ENCODE measurements at regions not wholly inside any gene's neighbourhood (a gene's known extent, or its start where the extent isn't known, plus 50 kb on each side); places are given as distances from the start of the nearest gene placed in this dataset.
"Not testable (repeated sequence)": the region's sequence is repeated elsewhere in the genome, so short reads cannot be mapped to it uniquely, and the experiment has no call there.

DNA sequence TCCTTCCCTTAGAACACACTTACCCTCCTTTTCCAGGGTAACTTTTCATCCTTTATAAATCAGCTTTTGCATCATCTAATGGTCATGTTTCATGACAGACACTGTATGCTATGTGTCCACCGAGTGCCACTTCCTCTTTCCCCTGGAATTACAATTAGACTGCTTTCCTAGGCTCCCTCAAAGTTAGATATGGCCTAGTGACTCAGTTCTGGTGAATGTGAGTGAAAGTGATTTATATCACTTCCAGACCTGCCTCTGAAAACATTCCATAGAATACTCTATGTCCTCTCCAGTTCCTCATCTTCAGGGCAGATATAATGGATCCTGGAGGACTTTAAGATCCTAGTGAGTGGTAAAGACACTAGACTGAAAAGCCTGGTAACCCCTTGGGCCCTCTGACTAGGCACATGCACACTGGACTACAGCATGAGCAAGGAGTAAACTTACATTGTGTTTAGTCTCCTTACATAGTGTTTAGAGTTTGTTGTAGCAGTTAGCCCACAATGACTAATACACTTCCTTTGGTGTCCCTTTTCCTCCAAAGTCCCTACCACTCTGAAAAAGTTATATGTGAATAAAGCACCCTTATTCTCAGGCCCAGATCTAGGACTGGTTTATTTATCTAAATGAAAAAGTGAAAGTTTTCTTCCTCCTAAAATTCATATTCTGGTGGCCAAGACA, 59.3 kb downstream of the GPR88 start:
- DNase-seq (ENCODE audit: insufficient read length, low spot score) = peak; percentile 35
- peak; percentile 16 for FAIRE-seq

DNA sequence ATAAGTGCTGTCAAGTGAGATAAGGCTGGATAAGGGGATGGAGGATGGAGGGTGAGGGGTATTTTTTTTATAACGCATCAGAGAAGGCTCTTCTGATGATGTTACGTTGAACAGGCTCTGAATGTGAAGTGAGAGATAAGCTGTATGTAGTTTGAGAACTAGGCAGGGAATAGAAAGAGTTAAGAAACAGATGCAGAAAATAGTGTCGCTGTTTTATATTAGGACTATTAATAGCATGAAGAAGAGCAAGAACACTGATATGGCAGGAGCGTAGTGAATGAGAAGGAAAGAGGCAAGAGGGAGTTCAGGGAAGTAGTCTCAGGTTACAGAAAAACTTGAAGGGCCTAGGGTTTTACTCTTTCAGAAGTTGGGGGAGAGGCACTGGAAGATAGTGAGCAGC, 59.8 kb downstream of the GPR88 start:
- DNase-seq (ENCODE audit: insufficient read length, low spot score) = no peak
- FAIRE-seq = no peak

DNA sequence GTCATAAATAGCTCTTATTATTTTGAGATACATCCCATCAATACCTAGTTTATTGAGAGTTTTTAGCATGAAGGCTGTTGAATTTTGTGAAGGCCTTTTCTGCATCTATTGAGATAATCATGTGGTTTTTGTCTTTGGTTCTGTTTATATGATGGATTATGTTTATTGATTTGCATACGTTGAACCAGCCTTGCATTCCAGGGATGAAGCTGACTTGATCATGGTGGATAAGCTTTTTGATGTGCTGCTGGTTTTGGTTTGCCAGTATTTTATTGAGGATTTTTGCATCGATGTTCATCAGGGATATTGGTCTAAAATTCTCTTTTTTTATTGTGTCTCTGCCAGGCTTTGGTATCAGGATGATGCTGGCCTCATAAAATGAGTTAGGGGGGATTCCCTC, 62.4 kb downstream of the GPR88 start:
- FAIRE-seq; DNase-seq (ENCODE audit: insufficient read length, low spot score): not testable (repeated sequence)

DNA sequence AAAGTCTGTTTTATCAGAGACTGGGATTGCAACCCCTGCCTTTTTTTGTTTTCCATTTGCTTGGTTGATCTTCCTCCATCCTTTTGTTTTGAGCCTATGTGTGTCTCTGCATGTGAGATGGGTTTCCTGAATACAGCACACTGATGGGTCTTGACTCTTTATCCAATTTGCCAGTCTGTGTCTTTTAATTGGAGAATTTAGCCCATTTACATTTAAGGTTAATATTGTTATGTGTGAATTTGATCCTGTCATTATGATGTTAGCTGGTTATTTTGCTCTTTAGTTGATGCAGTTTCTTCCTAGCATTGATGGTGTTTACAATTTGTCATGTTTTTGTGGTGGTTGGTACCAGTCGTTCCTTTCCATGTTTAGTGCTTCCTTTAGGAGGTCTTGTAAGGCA, 64.1 kb downstream of the GPR88 start:
- FAIRE-seq; DNase-seq (ENCODE audit: insufficient read length, low spot score): not testable (repeated sequence)

DNA sequence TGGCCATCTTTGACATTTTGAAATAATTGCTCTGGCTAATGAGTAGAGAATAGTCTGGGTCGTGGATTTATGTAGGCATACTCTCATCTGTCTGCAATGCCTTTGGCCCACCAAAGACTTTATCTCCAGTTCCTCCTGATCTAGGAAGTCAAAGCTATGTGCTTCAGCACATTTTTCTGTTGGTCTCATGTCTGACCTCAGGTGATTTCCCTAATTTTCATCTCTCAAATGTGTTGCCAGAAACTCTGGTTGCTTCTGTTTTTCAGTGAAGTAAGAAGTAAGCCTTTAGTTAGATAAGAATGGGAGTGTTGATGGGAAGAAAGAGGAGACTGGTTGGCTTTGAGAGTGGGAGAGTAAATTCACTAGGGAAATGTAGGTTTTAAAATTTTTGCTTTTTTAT, 66.4 kb downstream of the GPR88 start:
- DNase-seq (ENCODE audit: insufficient read length, low spot score) (no peak), FAIRE-seq (no peak)

DNA sequence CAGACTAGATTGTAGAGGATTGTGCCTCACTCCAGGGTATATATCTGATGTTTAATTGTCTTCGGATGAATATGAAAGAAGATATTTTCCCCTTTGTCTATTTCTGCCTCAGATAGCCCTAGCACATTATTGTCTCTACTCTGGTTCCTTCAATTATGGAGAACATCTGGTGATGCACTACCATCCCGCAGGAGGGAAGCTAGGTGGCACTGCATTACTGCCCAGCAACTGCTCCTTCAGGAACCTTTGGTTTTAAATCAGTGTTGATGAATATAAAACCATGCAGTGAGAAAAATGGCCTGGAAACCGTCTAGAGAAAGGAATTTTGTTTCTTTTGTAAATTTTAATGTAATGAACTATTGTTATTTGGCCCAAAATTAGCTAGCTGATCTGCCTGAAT, 68.5 kb downstream of the GPR88 start:
- no peak for DNase-seq (ENCODE audit: insufficient read length, low spot score)
- FAIRE-seq = no peak

DNA sequence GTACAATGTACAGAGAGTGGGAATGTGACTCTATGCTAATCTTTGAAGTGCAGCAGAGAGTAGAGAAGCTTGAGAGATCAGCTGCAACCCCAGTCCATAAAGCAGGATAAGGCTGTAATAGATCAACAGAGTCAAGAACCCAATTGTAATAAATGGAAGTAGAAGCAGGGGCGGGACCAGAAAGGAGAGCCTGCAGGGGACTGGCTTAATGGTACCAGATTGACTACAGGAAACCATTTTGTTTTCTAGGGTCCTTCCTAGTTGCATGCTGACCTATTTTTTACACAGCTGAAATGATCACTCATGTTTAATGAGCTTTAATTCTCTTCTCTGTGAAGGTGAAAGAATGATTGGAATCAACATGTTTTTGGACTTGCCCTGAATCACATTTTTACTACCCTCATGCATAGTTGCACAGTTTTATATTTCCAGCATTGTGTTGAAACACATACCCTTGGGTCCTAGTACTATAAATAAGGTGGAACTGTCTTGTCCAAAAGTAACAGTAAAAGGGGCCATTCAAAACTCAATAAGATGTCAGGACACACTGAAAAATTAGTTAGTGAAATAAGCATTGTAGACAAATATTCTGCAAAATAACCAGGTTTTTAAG, 69.8 kb downstream of the GPR88 start:
- DNase-seq (ENCODE audit: insufficient read length, low spot score) (no peak), FAIRE-seq (no peak)

DNA sequence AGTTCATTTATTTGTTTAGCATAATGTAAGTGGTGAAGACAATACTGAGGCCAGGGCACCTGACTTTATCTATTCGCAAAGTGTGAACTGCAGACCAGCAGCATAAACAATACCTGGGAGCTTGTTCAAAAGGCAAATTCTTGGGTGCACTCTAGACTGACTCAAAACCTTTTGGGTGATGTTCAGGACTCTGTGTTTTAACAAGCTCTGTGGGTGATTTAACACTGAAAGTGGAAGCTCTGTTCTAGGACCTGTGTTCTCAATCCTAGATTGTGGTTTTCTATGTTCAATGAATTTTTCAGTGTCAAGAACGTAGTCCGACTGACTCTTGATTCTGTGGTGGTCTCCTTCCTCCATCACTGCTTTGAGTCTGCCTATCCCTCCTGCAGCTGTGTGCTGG, 71.9 kb downstream of the GPR88 start:
- DNase-seq (ENCODE audit: insufficient read length, low spot score) (no peak), FAIRE-seq (no peak)

DNA sequence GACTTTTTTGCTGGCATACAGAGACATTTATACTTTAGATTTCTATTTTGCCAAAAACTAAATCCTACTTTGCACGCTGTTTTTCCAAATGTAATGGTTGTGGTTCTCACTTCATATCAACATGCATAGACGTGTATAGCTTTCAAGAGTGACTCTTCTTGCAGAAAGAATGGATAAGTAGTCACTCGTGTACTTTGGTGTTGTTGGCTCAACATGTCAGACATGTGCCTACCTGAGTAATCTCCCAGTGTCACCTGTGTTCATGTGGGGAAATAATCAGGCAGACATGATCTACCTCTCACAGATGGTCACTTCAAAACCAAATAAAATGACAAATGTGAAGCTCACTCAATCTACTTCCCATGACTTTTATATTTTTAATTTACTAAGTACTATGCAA, 73.1 kb downstream of the GPR88 start:
- DNase-seq (ENCODE audit: insufficient read length, low spot score) (no peak), FAIRE-seq (no peak)

DNA sequence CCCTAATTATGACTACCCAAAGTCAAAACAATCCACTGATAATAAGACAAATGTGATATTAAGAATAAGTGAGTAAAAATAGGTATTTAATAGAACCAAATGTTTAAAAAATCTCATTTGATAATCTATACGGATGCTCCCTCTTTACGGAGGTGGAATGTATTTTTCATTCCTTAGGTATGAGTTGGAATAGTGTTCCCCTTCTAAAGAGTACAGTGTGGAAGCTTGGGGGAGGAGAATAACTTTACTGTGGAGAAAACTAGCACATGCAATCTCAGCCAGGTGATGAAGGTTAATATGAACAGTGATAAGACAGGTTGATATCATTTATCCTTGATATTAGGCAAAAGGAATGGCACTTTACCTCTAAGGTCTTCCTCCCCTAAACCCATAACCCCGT, 74.6 kb downstream of the GPR88 start:
- DNase-seq (ENCODE audit: insufficient read length, low spot score) (no peak), FAIRE-seq (no peak)

DNA sequence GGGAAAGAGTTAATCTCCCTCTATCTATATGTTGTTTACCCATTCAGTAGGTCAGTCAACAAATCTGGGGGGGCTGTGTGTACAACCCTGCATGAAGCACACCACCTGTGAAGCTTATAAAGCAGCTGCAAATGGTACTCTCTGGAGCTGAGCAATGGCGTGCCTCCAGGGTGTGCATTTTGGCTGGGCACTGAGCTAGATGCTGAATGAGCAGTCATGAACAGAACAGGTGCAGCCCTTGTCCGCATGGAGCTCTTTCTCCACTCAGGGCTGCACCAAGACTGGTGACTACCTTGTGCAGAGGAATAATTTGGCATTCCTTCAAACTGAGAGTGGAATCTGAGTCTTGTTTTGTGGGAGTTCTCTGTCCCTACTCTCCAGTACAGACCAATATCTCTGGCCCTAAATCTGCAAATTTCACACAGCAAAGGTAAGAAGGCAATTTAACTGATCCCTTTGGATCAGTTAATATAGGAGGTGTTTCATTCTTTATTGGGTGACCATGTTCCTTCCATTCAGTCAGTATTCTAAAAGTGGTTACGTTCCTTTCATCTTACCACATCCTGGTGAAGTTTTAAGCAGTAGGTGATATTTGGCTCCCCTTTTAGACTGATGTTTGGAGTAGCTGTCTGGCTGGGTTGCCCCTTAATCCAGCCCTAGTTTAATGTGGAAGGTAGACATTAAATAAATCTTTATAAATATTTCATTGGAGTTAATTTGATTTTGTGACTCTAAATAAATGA, 76.0 kb downstream of the GPR88 start:
- FAIRE-seq (no peak), DNase-seq (ENCODE audit: insufficient read length, low spot score) (no peak)

DNA sequence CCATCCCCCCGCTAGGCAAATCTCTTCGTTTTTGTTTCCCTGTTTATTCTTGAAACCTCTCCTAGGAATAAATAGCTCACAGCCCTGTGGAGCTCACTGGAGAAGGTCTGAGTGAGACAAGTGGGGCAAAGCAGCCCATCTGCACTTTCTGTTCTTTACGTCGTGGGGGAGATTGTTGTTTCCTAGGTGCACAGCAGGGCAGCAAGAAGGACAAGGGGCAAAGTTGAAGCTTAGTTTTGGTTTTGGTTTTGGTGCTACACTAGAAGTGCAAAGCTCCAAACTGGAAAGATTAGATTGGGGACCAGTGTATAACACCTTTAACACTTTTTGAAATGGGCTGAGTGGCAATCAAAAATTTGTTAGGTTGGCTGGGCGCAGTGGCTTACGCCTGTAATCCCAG, 76.6 kb downstream of the GPR88 start:
- DNase-seq (ENCODE audit: insufficient read length, low spot score) = no peak
- FAIRE-seq = no peak

DNA sequence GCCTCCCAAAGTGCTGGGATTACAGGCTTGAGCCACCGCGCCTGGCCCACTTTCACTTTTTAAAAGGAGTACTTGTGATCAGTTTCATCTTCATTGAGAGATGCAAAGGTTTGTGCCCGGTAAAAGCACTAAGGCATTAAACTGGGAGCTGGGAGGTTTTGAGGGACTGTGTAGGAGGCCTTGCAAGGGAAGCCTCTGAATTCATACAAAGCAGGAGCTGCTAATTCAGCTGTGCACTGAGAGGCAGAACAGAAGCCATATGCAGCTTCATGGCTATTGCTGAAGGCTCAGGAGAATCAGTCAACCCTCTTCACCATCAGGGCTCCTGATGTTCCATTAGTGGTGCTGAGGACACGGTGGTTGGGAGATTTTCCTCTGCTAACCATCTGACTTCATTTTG, 77.7 kb downstream of the GPR88 start:
- no peak for FAIRE-seq
- no peak for DNase-seq (ENCODE audit: insufficient read length, low spot score)

DNA sequence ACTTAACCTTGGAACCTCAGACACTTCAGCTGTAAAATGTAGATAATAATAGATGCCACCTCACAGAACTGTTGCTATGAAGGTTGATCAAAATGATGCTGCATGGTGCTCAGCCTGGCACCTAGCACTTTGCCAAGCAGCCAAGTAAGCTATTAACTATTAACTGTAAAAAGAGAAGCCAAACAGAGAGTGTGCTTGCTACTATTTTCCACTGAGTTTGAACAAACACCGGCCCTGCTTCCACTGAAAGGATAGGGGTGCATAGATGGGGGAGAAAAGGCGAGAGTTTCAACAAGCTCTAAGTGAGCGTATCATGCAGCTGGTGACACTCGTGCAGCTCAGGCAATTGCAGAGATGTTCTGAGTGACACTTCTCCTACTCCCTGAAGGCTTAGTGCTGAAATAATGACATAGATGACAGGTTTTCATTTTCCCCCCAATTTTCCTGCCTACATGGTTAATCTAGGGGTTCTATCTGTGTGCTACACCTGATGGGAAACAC, 78.2 kb downstream of the GPR88 start:
- no peak for FAIRE-seq
- DNase-seq (ENCODE audit: insufficient read length, low spot score) = no peak

DNA sequence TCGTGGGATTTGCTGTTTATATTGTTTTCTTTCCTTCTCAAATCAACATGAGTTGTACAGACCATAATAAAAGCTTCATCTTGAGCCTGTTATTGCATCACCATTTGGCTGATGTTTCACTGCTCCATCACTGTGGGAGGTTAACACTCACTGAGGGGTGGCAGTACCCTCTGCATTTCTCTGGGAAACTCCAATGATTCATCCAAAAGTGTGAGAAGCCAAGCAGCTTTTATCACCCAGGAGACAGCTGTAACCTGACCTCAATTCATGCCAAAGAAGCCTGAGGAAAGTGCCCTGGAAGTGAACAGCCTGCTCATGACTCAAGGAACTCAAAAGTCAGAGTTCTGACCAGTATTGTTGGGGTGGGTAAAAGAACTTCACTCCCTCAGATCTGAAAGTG, 84.1 kb downstream of the GPR88 start:
- DNase-seq (ENCODE audit: insufficient read length, low spot score) (peak; percentile 55), FAIRE-seq (peak; percentile 26)

DNA sequence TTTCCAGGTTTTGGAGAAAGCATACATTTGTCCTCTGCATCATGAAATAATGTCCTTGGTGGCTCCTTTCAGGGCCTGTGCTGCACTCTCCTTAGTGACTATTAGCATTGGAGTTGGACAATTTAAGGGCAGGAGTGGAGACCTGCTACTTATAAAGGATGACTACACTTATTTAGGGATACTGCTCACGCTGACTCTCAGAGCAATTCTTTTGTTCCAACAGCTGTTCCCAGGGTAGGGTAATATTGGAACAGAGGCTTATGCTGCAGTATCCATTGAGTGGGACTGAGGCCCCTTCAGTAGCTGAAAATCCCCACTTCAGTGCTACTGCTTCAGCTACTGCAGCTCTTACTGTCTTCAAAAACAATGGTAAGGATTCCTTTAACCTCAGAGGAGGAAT, 84.6 kb downstream of the GPR88 start:
- FAIRE-seq (no peak), DNase-seq (ENCODE audit: insufficient read length, low spot score) (no peak)

DNA sequence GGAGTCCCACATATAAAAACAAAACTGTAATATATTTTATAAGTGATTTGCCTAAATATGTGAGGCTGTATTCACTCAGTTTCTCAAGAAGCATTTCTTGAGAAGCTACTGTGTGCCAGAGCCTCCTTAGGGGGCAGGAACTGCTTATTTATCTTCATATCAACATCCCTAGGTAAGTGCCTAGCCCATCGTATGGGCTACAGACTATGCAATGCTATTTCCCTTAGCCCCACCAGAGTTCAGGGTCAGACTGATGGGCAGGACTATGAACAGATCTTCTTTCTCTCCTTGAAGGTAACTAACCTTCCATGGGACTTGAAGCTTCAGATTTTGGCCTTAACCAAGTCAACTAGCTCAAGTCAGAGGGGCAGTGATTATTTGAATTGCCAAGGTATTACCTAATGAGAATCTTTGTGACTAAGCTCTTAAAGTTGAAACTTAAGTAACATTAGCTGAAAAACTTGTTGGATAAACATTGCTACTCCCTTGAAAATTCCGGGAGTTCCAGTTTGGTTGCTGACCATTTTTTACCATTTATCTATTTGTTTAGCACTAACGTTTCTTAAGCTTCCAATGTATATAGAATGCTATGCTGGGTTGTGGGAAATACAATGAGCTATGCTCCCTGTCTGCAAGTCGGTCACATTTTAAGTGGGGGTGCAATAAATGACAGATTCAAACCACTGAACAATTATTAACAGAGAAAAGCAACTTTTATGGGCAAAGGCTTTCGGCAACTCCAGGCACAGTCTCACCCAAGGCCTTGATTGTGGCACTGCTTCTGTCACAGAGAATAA, 85.2 kb downstream of the GPR88 start:
- DNase-seq (ENCODE audit: insufficient read length, low spot score) (no peak), FAIRE-seq (no peak)

DNA sequence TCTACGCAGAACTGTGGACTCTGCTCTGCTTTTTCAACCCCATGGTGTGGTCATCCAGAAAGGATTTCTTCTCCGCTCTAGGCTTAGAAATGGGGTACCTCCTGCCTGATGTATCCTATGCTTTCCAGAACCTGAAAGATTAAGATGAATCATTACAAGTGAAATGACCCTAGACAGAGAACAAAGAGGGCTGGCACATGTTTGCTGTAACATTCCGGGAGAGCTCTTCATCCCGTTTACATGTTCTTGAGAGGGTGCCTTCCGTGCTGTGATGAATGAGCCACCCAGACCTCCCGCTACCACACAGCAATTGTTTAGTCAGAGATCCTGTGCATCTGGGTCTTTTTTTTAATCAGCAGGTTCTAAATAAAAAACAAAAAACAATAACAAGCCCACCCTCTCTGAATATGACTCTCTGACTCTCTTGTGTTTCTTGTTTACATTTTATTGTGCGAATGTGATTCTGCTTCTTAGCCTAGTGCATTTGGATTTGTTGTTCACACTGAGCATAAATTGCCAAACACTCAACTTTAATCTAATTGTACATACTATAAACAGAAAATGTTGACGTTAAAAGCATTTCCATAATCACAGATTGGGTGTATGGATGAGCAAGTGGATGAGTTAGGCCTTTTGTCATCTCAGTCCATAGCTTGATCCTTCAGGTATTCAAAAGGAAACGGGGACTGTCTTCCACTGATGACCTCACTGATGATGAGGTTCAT, 87.1 kb downstream of the GPR88 start:
- DNase-seq (ENCODE audit: insufficient read length, low spot score) (no peak), FAIRE-seq (no peak)

DNA sequence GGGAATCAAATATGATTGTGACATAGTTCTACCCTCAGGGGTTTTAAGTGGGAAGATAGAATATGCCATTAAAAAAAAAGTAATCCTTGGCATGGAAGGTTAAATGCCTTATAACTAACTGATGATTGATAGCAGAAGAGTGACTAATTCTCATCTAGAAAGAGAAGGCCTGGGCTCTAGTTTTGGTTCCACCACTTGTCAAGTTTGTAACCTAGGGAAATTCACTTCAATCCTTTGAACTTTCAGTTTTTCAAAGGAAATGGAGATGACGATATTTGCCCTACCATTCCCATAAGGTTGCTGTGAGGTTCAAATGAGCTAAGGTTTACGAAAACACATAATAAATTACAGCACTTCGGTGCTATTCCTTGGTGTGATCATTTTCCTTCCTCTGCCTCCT, 88.5 kb downstream of the GPR88 start:
- DNase-seq (ENCODE audit: insufficient read length, low spot score) = peak; percentile 11
- FAIRE-seq = no peak

DNA sequence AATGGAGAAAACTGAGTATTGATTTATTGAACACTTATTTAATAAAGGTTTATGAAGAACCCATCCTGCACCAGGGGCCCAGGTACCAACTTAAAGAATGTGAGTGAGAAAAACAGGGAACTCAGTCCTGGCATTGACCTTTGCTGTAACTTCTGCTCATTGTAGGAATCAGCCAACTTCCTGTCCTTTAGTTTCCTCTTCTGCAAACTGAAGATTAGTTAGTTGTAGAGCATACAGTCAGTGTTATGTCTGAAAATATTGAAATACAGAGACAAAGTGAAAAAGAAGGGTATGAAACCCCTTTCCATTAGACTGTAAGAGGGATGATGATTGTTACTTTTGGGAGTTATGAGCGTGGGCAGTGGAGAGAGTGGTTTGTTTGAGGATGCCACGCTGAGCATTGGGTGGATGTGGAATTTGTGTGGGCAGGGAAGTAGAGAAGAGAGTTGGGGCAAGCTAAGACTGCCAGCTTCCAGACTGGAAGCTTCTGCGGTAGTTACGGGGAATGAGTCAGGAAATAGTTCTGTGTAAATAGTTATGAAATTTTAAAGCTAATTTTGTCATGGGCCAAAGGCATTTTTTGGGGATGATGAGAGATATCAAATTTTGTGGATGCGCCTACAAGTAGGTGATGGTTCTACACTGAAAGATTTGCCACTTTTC, 89.2 kb downstream of the GPR88 start:
- FAIRE-seq (no peak), DNase-seq (ENCODE audit: insufficient read length, low spot score) (no peak)

All from HTR-8/SVneo (cell line).